ENCODE measurements at regions not wholly inside any gene's neighbourhood (a gene's known extent, or its start where the extent isn't known, plus 50 kb on each side); places are given as distances from the start of the nearest gene placed in this dataset.

GRCh38 chr11:109996060-109996459 lies 97.1 kb upstream of the ZC3H12C start:
- TF ChIP-seq CTCF (IDR thresholded peaks at IDR 0.05; ENCODE audit: low read length) (no peak), EZH2 (optimal IDR thresholded peaks at IDR 0.05; ENCODE audit: low read depth, low read length) (no peak)
